ENCODE measurements at regions not wholly inside any gene's neighbourhood (a gene's known extent, or its start where the extent isn't known, plus 50 kb on each side); places are given as distances from the start of the nearest gene placed in this dataset.
"Not testable (repeated sequence)": the region's sequence is repeated elsewhere in the genome, so short reads cannot be mapped to it uniquely, and the experiment has no call there.

DNA sequence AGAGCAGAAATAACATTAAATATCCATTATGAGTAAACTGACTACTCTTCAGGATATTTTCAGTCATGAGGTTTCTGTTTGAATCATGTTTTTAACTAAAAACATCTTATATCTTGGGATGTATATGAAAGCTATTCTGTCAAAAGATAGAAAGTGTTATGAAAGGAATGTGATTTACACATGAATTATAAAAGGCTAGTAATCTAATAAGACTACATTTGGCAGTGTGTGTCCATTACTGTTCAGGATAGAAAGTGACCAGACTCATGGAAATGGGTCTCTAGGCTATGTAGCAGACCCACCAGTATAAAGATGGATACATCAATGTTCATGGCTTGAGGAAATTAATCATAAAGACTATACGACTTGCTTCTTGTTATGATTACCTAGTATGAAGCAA is 1328.2 kb upstream of the NUDT12 start:
- DNase-seq (ENCODE audit: low read depth in 2 of 3, low spot score in 2 of 3): no peak

DNA sequence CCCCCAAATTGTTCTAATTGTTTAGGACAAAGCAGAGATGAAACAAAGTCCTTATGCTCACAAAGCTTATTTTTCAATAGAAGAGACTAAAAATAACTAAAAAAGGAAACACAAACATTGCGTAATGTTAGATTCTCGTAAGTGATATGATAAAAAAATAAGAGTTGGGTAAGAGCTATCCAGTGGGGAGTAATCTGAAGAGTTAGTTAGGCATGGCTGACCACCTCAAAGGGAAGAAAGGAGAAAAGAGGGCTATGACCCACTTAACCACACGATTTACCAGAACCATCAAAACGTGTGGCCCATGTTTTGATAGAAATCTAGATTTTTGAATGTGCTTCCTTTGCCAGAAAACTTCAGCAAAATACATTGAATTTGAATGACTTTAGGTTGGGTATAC is 1296.8 kb upstream of the NUDT12 start:
- no peak for DNase-seq (ENCODE audit: low read depth in 2 of 3, low spot score in 2 of 3)

DNA sequence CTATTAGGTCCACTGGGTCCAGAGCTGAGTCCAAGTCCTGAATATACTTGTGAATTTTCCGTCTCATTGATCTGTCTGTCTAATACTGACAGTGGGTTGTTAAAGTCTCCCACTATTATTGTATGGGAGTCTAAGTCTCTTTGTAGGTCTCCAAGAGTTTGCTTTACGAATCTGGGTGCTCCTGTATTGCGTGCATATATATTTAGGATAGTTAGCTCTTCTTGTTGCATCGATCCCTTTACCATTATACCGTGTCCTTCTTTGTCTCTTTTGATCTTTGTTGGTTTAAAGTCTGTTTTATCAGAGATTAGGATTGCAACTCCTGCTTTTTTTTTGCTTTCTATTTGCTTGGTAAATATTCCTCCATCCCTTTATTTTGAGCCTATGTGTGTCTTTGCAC is 1289.5 kb upstream of the NUDT12 start:
- not testable (repeated sequence) for DNase-seq (ENCODE audit: low read depth in 2 of 3, low spot score in 2 of 3)

DNA sequence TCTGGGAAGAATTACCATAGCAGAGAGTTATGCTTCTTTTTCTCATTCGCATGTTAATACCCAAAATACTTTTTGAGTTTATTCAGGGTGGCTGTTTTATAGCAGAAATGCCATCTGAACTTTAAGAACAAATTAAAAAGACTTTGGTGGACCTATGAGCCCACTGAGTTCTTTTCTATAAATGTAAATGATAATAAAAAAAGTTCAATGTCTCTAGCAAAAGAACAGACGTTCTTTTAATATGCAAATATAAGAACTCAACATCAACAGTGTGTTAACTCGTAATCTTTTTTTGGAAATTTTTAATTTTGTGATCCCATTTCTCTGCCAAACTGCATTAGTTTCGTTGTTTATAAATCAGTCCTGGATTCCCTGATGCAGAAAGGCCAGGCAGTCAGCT is 1283.0 kb upstream of the NUDT12 start:
- DNase-seq (ENCODE audit: low read depth in 2 of 3, low spot score in 2 of 3): no peak

DNA sequence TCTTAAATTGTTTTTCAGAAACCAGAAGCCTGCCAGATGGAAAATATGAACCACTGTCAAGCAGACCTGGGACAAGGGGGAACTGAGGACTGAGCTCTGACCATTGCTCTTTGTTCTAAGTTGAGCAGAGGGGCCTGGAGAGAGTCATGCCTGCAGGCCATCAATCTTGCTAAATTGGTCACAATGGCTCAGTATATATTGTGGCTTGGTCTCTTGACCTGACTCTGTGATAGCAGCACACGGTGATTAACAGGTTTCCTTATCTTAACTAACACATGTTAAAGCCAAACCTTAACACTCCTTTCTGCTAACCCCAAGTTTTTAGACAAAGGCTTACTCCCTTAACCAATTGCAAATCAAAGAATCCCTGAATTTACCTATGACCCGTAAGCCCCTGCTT is 1281.2 kb upstream of the NUDT12 start:
- no peak for DNase-seq (ENCODE audit: low read depth in 2 of 3, low spot score in 2 of 3)

DNA sequence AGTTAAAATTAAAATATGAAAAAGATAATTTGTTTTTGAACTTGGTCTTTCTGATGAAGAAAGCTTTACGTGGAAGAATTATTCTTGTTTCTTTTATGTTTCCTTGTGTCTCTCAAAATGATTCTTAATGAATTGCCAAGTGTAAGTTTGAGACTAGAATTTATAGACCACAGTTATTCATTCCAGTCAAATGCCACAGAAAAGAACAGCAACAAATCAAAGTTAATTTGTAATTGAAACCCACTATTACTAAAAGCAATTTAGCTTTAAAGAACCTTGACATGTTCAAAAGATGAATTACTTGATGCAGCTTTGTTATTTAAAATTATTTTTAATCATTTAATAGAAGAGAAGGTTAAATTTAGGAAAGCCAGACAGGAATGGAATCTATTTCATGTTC is 1277.7 kb upstream of the NUDT12 start:
- DNase-seq (ENCODE audit: low read depth in 2 of 3, low spot score in 2 of 3): no peak

DNA sequence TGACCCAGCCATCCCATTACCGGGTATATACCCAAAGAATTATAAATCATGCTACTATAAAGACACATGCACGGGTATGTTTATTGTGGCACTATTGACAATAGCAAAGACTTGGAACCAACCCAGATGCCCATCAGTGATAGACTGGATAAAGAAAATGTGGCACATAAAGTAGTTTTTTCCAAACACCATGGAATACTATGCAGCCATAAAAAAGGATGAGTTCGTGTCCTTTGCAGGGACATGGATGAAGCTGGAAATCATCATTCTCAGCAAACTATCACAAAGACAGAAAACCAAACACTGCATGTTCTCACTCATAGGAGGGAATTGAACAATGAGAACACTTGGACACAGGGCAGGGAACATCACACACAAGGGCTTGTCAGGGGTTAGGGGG is 1268.9 kb upstream of the NUDT12 start:
- DNase-seq (ENCODE audit: low read depth in 2 of 3, low spot score in 2 of 3): not testable (repeated sequence)

DNA sequence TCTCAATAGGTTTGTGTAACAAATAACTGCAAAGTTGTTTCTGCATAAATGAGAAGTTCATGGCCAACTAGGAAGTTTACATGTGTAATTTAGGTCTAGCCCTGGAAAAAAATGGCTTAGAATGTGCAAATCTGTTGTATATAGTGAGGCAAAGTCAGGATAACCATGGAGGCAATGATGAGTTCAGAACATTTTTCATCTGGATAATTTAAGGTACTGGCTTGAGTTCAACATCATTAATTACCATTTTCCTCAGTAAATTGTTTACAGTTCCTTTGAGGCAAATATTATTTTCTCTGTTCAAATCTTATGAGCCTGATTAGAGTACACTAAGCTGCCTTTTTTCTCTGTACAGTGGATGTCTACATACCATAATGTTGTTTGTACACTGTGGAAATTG is 1259.0 kb upstream of the NUDT12 start:
- no peak for DNase-seq (ENCODE audit: low read depth in 2 of 3, low spot score in 2 of 3)

DNA sequence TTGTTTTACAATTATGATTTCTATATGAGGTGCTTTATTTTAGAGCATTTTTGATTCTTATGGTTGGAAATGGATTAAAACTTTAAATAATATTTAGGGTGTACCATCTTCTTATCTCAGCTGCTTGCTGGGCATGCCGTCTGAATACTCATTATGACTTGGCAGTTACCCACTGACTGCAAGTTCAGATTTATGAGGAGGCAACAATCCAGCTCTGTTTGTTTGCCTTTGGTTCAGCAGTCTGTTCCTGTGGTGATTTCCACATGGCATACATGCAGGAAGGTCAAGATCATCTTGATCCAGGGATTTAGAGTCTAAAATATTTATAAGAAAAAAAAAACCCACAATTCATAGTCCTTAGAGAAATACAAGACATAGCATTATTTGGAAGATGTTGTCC is 1254.5 kb upstream of the NUDT12 start:
- DNase-seq (ENCODE audit: low read depth in 2 of 3, low spot score in 2 of 3): no peak

DNA sequence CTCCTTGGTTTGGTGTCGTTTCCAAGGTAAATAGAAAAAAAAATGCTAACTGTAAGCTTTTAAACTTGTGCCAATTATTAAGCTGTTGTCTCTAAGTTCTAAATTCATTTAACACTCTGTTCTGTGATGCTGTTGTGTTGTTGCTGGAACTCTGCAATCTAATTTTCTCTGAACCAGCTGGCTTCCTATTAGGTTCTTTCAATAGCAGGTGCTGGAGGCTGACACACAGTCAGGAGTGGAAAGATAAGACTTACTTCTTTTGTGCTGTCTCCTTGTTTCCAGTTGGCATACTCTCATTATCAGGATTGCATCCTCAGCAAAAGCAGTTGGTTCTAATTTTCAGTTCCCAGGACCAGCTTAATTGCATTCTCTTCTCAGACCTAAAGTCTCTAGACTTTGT is 1252.6 kb upstream of the NUDT12 start:
- no peak for DNase-seq (ENCODE audit: low read depth in 2 of 3, low spot score in 2 of 3)

DNA sequence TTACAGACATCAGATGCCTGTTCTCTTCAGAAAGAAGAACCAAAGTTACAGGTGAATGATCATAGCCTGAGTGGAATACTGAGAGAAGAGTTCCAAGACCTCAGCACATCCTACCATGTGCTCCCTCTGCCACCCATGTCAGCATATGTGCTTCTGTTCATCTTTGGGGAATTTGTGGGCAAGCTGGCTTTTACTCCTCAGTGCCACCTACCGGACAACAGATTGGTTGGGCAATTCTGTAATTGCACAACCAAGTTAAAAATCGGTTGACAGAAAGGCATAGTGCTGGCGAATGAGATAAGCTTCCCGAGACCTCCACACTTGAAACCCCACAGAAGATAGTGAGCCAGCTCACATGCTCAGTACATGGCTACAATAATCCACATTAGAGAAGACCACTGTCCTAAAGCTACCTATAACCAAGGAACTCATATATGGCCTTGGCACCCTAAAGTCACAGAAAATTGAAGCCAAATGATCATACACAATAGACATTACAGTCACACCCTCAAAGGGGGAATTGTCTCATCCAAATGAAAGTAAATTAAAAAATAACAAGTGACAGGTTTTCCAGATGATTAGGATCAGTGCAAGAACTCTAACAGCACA is 1238.0 kb upstream of the NUDT12 start:
- DNase-seq (ENCODE audit: low read depth in 2 of 3, low spot score in 2 of 3): no peak

DNA sequence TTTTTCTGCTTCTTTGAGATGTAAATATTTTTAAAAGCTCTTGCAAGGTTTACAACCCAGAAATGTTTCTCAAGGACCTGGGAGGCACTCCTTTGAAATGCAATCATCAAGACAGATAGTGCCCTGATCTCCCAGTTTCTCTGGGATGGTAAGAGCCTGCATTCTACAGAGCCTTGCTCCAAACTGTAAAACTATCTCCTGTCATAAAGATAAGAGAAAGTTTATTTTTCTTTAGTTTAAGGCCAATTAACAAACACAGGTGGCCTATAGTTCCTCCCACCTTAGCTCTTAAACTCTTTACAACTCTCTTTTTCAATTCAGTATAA is 1231.1 kb upstream of the NUDT12 start:
- DNase-seq (ENCODE audit: low read depth in 2 of 3, low spot score in 2 of 3): no peak

DNA sequence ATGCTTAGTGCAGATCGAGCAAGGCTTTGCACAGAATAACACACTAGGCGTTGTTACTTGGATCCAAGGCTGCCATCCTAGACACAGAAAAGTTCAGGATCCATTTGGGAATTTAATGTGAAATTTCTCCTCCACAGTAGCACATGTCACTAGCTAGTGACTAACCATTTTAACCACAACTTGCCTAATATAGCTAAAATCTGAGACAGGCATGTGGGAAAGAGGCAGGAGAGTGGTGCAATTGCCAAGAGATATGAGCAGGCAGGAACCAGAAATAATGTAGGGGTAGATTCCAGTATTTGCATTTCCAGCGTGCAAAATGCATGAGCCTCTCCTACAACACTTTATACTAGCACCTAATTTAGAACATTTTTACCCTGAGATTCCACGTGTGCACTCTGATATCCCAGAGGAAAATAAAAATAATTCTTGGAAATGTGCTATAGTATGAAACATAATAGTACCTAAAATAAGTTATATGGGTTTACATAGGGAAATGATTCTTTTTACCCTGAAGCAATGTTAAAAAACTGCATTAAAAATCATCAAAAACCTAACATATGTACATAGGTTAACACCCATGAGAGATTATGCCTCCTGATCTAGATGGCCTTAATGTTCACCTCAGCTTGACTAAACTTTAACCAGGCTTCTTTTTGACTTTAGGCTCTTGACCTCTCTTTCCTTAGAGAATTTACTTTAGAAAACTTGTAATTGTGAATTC is 1230.6 kb upstream of the NUDT12 start:
- no peak for DNase-seq (ENCODE audit: low read depth in 2 of 3, low spot score in 2 of 3)

DNA sequence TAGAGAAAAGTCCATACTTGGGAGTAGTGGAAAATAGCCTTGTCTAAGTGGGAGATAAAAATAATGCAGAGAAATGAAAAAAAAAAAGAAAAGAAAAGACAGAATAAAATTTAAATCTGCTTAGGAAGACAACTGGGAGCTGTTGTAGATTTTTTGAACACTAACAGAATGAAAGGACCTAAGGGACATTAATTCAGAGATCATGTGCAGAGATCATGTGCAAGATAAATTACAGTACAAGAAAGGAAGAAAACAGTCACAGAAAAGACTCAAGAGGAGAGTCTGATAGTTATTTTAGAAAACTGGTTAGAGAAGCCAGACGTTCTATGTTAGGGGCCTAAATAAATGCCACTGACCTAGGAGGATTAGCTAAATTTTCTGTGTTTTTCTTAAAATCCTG is 1226.8 kb upstream of the NUDT12 start:
- no peak for DNase-seq (ENCODE audit: low read depth in 2 of 3, low spot score in 2 of 3)

DNA sequence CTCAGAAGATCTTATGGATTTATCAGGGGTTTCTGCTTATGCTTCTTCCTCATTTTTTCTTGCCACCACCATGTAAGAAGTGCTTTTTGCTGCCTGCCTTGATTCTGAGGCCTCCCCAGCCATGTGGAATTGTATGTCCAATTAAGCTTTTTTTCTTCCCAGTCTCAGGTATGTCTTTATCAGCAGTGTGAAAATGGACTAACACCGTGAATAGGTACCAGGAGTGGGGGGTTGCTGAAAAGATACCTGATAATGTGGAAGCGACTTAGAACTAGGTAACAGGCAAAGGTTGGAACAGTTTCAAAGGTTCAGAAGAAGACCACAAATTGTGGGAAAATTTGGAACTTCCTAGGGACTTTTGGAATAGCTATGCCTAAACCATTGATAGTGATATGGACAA is 1222.5 kb upstream of the NUDT12 start:
- DNase-seq (ENCODE audit: low read depth in 2 of 3, low spot score in 2 of 3): no peak

DNA sequence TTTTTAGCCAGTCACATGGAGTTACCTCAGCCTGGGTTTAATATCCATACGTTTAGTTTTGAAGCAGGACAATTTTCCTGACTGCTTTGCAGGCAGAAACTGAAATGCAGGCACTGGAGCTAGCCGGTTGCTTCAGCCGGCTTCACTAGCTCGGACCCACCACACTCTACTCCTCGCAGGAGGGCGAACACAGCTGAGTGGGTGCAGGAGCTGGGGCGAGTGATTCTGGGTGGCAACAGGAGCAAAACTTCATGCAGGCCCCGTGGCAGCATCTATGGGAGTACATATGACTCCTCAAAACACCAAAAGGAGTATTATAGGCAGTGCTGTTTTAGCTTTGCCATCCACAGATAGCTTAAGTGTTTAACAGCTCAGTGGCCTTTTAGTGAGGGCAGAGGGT is 1211.8 kb upstream of the NUDT12 start:
- no peak for DNase-seq (ENCODE audit: low read depth in 2 of 3, low spot score in 2 of 3)

DNA sequence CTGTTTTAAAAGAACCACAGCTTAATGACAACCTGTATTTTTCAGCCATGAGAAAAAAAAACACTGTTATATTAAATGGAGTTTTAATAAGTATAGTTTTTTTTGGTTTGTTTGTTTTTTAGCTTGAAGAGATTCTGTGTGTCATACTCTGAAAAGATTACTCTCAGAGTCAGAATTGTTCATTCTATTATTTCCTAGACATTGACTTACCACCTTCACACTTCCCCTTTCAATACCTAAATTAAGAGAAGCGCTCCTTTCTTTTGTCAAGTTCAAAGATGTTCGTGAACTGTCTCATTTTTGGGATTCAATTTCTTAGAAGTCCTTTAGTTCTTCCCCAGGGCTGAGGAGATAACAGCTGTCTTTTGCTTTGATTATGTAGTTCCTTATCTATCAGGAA is 1201.6 kb upstream of the NUDT12 start:
- DNase-seq (ENCODE audit: low read depth in 2 of 3, low spot score in 2 of 3): no peak

DNA sequence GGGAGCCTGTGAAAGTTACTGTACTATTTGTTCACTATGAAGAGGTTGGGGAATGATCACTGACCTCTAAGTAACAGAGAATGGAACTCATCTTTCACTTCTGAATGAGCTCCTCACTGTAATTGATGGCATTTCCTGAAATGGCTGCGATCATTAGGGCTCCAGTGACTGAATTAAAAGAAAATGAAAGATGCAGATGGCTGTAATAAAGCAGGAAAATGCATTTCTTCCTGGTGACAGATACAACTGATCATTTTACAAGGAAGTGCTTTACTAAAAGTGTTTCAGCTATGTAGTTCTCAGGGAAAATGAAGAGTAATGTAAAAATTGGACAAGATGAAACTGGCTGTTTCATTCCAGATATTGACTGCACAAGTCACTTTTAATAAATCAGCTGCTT is 1200.6 kb upstream of the NUDT12 start:
- no peak for DNase-seq (ENCODE audit: low read depth in 2 of 3, low spot score in 2 of 3)

DNA sequence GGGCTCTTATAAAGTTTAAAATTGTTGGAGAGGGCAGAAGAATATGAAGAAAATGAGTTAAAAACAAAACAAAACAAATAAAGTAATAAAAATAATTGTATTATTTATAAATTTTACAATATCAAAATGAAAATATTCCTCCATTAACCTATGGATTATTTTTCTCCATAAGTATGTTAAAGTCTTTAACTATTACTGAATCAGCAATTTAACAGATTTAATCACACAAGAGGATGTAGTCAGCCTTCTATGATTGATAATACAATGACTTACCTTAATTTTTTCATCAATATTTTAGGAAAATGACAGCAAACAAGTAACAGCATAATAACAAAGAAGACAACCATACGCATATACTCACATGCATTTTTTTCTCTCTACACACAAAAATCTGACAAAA is 1195.3 kb upstream of the NUDT12 start:
- no peak for DNase-seq (ENCODE audit: low read depth in 2 of 3, low spot score in 2 of 3)

DNA sequence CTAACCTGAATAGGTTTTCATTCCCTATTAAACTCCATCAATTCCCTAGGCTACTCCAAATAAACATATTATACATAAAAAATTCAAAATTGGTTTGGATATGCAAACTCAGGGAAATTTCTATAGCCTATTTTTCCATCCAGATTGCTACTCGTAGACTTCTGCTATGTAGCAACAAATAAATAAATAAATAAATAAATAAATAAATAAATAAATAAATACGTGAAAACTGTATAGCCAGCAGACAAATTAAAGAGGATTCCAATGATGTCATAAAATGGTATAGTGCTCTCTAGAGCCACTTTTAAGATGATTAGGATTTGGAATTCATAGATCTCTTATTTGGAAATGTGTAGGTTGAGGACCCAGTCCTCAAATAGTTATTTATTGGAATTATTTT is 1193.2 kb upstream of the NUDT12 start:
- no peak for DNase-seq (ENCODE audit: low read depth in 2 of 3, low spot score in 2 of 3)

DNA sequence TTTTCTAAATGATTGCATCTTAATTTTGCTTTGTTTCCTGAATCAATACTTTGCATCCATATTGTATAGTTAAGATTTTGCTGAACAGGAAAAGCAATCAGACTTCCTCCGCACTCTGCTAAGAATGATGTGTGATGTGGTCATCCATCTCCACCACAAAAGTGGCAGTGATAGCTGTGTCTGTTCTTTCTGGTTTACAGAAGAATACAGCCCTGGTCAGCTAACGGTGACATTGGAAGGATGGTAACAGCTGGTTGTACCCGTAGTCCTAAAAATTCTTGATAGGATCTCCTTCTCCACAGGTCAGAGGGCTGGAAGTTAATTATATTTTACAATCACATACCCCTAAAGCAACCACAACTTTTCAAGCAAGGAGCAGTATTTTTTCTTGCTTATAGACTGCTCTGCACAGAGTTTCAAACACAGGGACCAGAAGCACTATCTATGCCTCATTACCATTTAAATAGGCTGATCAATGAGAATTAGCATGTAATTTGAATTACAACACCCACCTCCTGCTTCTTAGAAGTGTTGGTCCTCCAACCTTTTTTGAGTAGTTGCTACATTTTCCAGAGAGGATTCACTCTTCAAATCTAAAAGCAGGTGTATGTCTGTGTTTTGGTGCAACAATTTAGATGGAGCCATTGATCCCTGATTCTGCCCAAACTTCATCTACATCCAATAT is 1191.9 kb upstream of the NUDT12 start:
- no peak for DNase-seq (ENCODE audit: low read depth in 2 of 3, low spot score in 2 of 3)

DNA sequence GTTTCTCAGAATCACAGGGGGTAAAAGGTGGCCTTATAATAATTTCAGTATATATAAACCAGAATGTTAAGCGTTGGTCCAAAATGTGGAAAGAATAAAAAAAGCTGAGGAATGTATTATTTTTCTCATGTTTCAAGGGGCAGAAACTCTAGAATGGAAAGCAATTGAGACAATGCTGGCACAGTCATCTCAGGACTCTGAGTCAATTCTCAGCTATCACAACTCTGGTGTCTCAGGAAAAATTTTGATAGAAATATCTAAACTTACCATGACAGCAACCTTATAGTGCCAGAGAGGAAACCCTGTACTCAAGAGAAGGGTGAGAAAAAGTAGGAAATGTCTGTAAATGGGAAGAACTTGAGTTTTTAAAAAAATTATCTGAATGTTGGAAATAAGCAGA is 1189.4 kb upstream of the NUDT12 start:
- no peak for DNase-seq (ENCODE audit: low read depth in 2 of 3, low spot score in 2 of 3)

DNA sequence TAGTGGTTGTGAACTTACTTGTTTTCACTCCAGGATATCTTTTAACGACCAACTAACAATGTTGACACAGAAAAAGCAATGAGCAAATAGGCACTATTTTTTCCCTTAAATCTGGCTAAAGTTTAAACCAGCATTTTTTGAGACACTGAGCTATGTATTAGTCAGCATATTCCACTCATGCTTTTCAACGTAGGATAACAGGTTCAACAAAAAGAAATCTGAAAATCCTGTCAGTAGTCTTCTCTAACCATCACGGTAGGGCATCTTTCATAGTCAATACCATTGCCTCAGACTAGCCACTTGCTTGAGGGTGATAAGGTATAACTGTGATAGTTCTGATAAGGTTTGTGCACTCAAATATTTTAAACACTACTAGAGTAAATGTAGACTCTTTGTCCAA is 1177.3 kb upstream of the NUDT12 start:
- DNase-seq (ENCODE audit: low read depth in 2 of 3, low spot score in 2 of 3): no peak
